NCI-H748 (cell line): ENCODE measurements at regions not wholly inside any gene's neighbourhood (a gene's known extent, or its start where the extent isn't known, plus 50 kb on each side); places are given as distances from the start of the nearest gene placed in this dataset.

ENCODE experiments used
- DNase-seq: peaks from one replicate; lab custom pipeline; 2025; ENCODE audit not compliant: unreplicated experiment; lab: John Stamatoyannopoulos, UW

DNA sequence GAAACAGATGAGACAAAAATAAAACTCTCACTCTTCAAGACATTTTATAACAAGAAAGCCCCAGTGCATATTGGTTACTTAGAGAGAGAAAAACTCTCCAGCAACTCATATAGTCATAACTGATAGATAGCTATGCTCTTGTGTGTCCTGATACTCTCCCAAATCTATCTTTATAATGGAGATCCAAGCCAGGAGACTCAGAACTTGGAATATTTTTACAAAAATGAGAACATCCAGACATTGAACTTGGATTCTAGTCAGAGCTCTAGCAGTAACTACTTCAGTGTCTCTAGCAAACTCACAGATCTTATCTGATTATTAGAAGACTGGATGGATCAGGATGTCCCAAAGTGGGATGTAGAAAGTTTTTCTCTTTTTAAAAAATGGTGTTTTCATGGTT is 412.7 kb upstream of the BRINP1 start:
- no peak for DNase-seq

DNA sequence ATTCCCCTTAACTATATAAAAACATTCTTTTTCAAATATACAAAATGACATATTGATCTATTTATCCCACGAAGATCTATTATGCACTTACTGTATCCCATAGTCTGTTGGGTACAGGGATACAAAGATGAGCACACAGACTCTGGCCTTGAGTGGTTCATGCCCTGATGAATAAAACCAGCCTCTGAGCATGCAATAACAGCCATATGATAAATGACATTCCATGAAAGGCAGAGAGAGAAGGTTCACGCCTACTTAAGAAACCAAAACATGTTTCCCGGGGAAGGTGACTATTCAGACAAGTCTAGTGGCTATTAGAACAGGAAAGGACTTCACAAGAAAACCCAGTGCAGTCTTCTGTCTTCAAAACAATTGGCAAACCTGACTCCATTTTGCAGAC is 406.2 kb upstream of the BRINP1 start:
- DNase-seq, result no peak

GRCh38 chr9:119773823-119774222 is 404.6 kb upstream of the BRINP1 start:
- no peak for DNase-seq

GRCh38 chr9:119771341-119771740 is 402.1 kb upstream of the BRINP1 start:
- DNase-seq, result no peak

GRCh38 chr9:119768266-119768665 is 399.0 kb upstream of the BRINP1 start:
- DNase-seq, result no peak

- DNase-seq, result peak; percentile 7
These were observed 396.5 kb upstream of the BRINP1 start for GRCh38 chr9:119765632-119766175.

DNA sequence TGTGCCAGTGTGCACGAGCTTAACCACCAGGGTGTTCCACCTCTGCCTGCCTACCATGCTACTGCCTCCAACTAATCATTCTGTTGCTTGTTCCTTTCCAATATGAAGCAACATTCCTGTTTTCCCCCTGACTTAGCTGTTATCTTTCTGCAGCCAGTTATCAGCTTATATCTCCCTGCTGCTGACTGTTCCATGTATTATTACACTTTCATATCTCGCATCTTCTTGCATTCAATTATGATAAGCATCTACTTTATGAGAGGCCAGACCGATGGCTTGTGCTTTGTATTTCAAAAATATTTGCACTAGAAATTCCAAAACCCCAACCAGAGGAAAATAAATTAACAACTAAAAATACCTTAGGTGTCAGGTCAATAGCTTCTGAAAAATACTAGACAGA is 394.0 kb upstream of the BRINP1 start:
- DNase-seq, result no peak

DNA sequence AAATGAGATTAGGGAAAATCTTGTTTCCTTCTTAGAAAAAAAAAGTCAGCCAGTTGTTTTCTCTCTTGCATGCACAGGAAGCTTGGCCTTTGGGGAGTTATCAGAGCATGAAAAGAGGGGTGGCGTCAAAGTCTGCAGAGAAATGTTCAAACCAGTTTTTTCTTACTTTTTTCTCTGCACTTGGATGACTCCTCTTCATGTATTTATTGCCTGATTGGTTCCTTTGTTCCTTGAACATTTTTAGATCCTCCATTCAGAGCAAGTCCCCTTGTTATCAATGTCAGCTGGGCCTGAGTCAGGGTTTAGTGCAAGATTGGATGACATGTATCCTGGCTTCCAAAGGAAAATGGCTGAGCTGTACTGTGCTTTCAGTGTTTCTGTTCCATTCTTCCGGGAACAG is 392.6 kb upstream of the BRINP1 start:
- no peak for DNase-seq

GRCh38 chr9:119758990-119759389 is 389.8 kb upstream of the BRINP1 start:
- DNase-seq, result no peak

DNA sequence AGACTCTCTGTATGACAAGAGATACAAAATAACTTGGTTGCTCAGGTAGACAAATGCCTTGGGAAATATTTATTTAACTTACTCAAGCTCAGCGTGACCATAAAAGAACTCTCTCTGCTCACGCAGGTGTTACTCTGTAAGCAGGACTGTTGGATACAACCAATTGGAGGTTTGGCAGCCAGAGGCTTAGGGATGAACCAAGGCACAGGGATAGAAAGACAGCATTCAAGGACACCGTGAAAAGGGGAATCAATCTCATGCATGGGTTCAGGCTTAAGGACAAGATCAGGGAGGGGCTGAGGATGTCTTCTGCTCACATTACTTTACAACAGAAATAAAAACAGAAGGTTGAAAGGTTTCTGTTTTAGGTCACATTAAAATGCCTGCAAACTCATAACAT is 389.0 kb upstream of the BRINP1 start:
- DNase-seq, result peak; percentile 34

DNA sequence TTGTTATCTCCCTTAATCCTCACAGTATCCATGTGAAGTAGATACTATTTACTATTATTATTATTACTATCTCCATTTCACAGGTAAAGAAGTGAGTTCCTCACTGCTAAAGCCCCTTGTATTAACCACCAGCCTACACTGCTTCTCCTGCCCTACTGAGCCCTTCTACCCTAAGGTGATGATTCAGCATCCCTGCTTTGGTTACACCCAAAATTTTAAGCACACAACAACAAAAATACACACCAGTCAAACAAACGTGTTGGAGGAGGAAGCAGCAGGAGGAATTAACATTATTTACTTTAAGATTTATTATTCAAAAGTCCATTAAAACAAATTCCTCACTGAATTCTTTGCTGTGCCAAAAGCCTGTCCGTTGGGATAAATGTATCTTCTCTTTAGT is 370.2 kb upstream of the BRINP1 start:
- no peak for DNase-seq

DNA sequence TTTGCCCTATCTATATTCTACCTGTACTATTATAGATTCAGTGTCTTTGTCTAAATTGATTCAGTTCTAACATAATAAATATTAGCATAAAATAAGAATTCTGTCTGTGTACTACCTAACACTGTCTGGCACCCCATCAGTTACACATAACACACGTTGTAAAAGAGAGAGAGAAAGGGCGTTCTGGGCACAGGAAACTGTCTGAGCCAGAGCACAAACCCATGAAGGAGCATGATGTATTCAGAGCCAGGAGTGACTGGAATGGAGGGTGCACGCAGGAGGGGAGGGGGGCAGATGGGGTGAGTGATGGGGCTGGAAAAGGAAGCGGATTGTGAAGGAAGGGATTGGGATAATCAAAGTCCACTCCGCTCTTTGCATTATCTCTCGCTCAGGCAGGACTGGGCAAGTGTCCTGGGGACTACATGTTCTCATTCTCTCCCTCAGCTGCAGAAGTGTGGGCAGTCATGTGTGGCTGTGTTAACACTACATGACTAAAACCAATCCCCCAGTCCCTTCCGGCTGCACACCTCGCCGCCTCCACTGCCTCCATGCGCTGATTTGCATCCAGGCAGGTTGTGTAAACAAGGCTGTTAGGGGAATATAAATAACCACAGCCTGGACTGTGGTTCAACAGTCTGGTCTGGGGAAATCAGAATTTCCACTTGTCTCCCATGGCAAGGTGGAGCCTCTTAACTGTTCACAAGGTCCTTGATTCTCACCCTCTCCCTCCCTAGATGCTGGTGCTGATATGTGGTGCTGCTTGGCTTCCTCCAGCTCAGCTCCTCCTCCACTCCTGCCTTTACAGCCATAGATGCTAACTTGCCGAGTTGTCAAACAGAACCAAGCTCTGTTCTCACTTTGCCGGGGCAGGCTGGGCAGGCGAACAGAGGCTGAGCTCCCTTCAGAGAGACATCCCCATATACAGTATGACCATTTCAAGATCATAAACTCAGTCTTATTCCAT is 367.5 kb upstream of the BRINP1 start:
- peak; percentile 57 for DNase-seq

DNA sequence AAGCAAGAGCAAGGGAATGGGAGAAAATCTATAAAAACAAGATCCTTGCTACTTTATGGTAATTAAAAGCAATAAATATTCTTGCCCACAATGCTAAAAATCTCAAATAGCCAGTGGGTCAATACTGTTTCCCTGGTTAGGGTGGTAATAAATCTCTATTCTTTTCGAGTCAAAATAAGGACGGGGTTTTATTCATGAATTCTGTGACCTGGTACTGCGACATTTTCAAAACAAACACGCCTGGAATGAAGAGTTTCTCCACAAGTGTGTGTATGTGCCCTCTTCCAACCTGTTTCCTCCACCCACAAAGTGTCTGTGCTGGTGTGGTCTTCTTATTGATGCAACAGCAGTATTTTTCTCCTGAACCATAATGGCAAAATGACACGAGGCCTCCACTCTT is 358.8 kb upstream of the BRINP1 start:
- no peak for DNase-seq

DNA sequence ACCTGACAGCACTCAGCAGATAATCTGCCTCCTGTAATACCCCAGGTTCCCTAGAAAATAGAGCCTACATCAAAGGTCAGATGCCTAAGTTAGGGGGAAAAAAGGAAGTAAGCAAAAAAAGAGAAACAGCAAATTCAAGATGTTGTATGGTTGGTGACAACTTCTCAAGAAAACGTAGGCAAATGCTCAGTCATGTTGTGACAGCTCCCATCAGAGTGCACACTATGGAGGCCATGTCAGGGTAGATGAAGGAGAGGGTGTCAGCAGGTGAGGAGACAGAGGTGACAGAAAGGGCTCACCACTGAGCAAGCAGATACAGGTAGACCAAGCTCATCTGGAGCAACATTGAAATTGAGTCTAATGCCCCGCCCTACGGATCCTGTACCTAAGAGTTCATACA is 356.8 kb upstream of the BRINP1 start:
- DNase-seq, result no peak

GRCh38 chr9:119722384-119722783 is 353.1 kb upstream of the BRINP1 start:
- no peak for DNase-seq

DNA sequence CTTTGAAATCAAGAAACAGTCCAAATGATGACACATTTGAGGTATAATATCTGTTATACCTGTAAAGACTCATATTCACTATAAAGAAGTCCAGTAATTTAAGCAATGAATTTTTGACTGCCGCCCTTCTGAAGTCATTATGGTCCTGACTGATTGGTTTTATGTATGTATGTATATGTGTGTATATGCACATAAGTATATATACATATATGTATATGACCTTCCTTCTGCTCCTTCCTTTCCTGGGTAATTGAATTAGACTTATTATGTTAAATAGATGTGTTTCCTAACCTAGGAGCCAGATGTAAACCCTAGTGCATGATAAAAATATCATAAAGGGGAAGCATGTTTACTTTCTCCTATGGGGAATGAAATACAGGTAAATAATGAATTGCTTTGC is 343.1 kb upstream of the BRINP1 start:
- no peak for DNase-seq

DNA sequence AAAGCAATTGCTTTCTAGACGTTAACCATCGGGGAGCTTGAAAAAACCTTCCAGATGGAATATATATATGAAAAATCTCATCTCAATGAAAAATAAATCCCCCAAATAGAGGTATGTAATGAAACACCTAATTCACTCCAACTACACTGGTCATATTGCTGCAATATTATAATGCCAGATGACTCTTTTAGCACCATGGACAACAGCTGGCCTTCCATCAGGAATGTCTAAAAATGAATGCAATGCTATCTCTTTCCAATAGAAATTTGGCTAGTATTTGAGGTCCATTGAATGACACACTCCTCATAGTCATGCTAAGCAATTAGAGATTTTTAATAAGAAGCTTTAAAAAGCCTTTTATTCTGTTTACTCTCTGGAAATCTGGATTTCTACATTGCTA is 340.2 kb upstream of the BRINP1 start:
- DNase-seq, result no peak

DNA sequence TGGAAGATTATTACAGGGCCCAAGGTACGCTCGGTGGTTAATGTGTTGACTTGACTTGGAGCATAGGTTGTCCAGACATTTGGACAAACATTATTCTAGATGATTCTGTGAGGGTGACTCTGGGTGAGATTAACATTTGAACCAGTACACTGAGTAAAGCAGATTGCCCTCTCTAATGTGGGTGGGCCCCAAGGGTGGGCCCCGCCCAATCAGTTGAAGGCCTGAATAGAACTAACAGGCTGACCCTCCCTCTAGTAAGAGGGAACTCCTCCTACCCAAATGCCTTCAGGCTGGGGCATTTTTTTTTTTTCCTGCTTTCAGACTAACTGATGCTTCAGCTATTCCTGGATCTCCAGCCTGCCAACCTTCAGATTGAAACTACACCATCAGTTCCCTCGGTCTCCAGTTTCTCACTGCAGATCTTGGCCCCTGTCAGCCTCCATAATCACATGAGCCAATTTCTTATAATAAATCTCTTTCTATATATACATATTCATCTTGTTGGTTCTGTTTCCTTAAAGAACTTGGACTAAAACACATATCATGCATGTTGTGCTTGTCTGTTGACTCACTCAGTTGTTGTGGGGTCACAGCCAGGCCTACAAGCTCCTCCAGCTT is 338.1 kb upstream of the BRINP1 start:
- no peak for DNase-seq

- peak; percentile 27 for DNase-seq
These were observed 332.4 kb upstream of the BRINP1 start for GRCh38 chr9:119701651-119702050.

- peak; percentile 64 for DNase-seq
These were observed 329.3 kb upstream of the BRINP1 start for GRCh38 chr9:119698535-119698934.

DNA sequence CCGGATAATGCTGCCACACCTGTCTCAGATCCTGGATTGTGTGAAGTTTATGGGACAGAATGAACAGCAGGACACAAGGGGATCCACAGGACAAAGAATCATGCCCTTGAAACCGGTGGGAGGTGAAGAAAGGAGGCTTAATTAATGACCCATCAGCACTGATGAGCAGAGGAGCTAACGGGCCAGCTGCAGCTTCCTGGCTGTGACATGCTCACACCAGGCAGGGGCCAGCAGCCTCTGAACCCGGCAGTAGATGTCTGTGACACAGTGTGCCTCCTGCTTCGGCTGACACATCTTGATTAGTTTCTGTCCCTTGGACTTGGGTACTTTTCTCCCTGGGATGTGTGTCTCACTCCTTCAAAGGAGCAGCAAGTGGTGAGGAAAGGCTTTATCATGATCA is 328.8 kb upstream of the BRINP1 start:
- DNase-seq, result peak; percentile 64

GRCh38 chr9:119689879-119690278 is 320.6 kb upstream of the BRINP1 start:
- DNase-seq, result no peak
